Right ventricle myocardium inferior (tissue), 1 donor: ENCODE measurements at regions not wholly inside any gene's neighbourhood (a gene's known extent, or its start where the extent isn't known, plus 50 kb on each side); places are given as distances from the start of the nearest gene placed in this dataset.
"Not testable (repeated sequence)": the region's sequence is repeated elsewhere in the genome, so short reads cannot be mapped to it uniquely, and the experiment has no call there.

Experiments used
- ATAC-seq: fragments of 200-7000 bp; cut with Tn5 transposase; one replicate; pipeline ENCODE4 v1.9.1; 2020; ENCODE audit warnings: mild to moderate bottlenecking, moderate library complexity
- DNase-seq: peaks from one replicate; pipeline ENCODE4 v3.0.0; 2021; ENCODE audit errors: missing footprints
- intact Hi-C: fragments of 100-400 bp; cut with DNase I; formaldehyde crosslinking; loops from one replicate; pipeline ENCODE4 v1.11.0; 2022
- donor health status: DM: no; HTN: yes; CAD: no; lungs with severe emphysema.

GRCh38 chrX:10676235-10676957, 56.0 kb upstream of the MID1 start:
- no peak for DNase-seq
- intact Hi-C loops, result no loop called here
- ATAC-seq, result no peak

GRCh38 chrX:10677490-10677889, 57.1 kb upstream of the MID1 start:
- intact Hi-C loops, result no loop called here
- no peak for DNase-seq
- ATAC-seq, result no peak

GRCh38 chrX:10679387-10679786, 59.0 kb upstream of the MID1 start:
- DNase-seq (no peak), ATAC-seq (no peak)
- intact Hi-C loops, result no loop called here

GRCh38 chrX:10681167-10681566, 60.8 kb upstream of the MID1 start:
- ATAC-seq (no peak), DNase-seq (no peak)
- intact Hi-C loops, result no loop called here

GRCh38 chrX:10683631-10684030, 63.2 kb upstream of the MID1 start:
- intact Hi-C loops, ATAC-seq, DNase-seq: not testable (repeated sequence)

- DNase-seq (no peak), ATAC-seq (no peak)
- intact Hi-C loops, result no loop called here
Observed at GRCh38 chrX:10685923-10686595, 65.7 kb upstream of the MID1 start.

GRCh38 chrX:10691751-10692150, 71.4 kb upstream of the MID1 start:
- DNase-seq, intact Hi-C loops, ATAC-seq: not testable (repeated sequence)

- intact Hi-C loops, result no loop called here
- DNase-seq (no peak), ATAC-seq (no peak)
Observed at GRCh38 chrX:10697616-10698317, 77.4 kb upstream of the MID1 start.

GRCh38 chrX:10698318-10698640, 77.9 kb upstream of the MID1 start:
- intact Hi-C loops, result no loop called here
- DNase-seq, result no peak
- no peak for ATAC-seq

- ATAC-seq (no peak), DNase-seq (no peak)
- intact Hi-C loops, result no loop called here
Observed at GRCh38 chrX:10702031-10702430, 81.6 kb upstream of the MID1 start.

- ATAC-seq, intact Hi-C loops, DNase-seq: not testable (repeated sequence)
Observed at GRCh38 chrX:10706342-10706741, 86.0 kb upstream of the MID1 start.

GRCh38 chrX:10707773-10708172, 87.4 kb upstream of the MID1 start:
- no peak for ATAC-seq
- DNase-seq, result no peak
- intact Hi-C loops, result no loop called here

GRCh38 chrX:10709276-10709675, 88.9 kb upstream of the MID1 start:
- DNase-seq (no peak), ATAC-seq (no peak)
- intact Hi-C loops, result no loop called here

- no peak for ATAC-seq
- intact Hi-C loops, result no loop called here
- DNase-seq, result no peak
Observed at GRCh38 chrX:10714531-10714930, 94.1 kb upstream of the MID1 start.

GRCh38 chrX:10722851-10723250, 102.5 kb upstream of the MID1 start:
- intact Hi-C loops, result loop anchor here (2.0 kb wide), 1 partner anchor 534 kb away; no protein-coding TSS in a partner anchor
- ATAC-seq, result no peak
- no peak for DNase-seq

GRCh38 chrX:10725071-10725470, 104.7 kb upstream of the MID1 start:
- intact Hi-C loops, result no loop called here

GRCh38 chrX:10726647-10727046, 106.3 kb upstream of the MID1 start:
- ATAC-seq (no peak), DNase-seq (no peak)
- intact Hi-C loops, result no loop called here

More at GRCh38 chrX:10725071-10725470, 104.7 kb upstream of the MID1 start:
- ATAC-seq, result no peak
- no peak for DNase-seq

GRCh38 chrX:10728806-10729389, 108.5 kb upstream of the MID1 start:
- DNase-seq (no peak), ATAC-seq (no peak)
- intact Hi-C loops, result no loop called here

- intact Hi-C loops, result no loop called here
- no peak for DNase-seq
- no peak for ATAC-seq
Observed at GRCh38 chrX:10739426-10739825, 119.0 kb upstream of the MID1 start.

GRCh38 chrX:10741003-10741402, 120.6 kb upstream of the MID1 start:
- intact Hi-C loops, result no loop called here
- ATAC-seq, result no peak
- DNase-seq, result no peak
